C4-2B (cell line): ENCODE measurements at regions not wholly inside any gene's neighbourhood (a gene's known extent, or its start where the extent isn't known, plus 50 kb on each side); places are given as distances from the start of the nearest gene placed in this dataset.

Source experiments
- CTCF ChIP-seq: fragments of 450-650 bp; conservative IDR thresholded peaks from 2 replicates; pipeline ENCODE4 v1.5.1; 2017; ENCODE audit warnings: mild to moderate bottlenecking
- ZFX ChIP-seq: fragments of 450-650 bp; IDR thresholded peaks from 2 replicates; pipeline ENCODE4 v1.6.1; 2017

DNA sequence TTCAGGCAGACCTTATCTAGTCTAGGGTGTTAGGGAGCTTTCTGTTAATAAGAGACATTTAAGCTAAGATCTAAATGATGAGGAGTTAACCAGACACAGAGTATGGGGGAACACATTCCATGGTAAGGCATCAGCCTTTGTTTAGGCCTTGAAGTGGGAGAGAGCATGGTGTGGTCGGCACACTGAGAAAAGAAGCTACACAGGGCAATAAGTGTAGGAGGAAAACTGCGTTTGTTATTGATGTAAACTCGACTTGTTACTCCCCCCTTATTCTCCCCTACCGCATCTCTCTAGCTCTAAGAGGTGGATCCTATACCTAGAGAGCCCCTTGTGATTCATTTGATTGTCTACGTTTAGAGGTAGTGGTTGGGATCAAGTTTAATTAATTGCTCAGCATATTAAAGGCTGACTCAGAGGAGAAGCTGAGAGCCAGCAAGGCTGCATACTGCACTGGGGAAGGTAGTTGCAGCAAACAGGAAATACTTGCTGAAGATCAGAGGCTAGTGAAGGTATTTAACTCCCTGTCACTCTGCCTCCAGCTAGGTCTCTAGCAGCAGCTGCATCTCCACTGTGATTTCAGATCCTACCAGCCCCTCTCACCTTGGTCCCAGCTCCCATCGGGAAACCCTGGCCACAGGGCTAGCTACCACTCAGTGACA, 86.8 kb upstream of the TEAD1 start:
- TF ChIP-seq CTCF (no peak), ZFX (no peak)
